CMK (cell line): ENCODE measurements at regions not wholly inside any gene's neighbourhood (a gene's known extent, or its start where the extent isn't known, plus 50 kb on each side); places are given as distances from the start of the nearest gene placed in this dataset.
"Not testable (repeated sequence)": the region's sequence is repeated elsewhere in the genome, so short reads cannot be mapped to it uniquely, and the experiment has no call there.

Experiments
- DNase-seq: peaks from one replicate; pipeline ENCODE4 v3.0.0-alpha.2; 2010; ENCODE audit warnings: low read depth

GRCh38 chr9:29220596-29221251 lies 1647.4 kb upstream of the C9orf72 start:
- DNase-seq = no peak

GRCh38 chr9:29228558-29228957 lies 1655.3 kb upstream of the C9orf72 start:
- no peak for DNase-seq

GRCh38 chr9:29230931-29231330 lies 1657.7 kb upstream of the C9orf72 start:
- DNase-seq = no peak

GRCh38 chr9:29233193-29233592 lies 1659.9 kb upstream of the C9orf72 start:
- DNase-seq = no peak

GRCh38 chr9:29241320-29241719 lies 1668.0 kb upstream of the C9orf72 start:
- no peak for DNase-seq

- DNase-seq = no peak
Measured at GRCh38 chr9:29245351-29245750, 1672.1 kb upstream of the C9orf72 start.

- not testable (repeated sequence) for DNase-seq
Measured at GRCh38 chr9:29270400-29270799, 1697.1 kb upstream of the C9orf72 start.

GRCh38 chr9:29282121-29282520 lies 1708.8 kb upstream of the C9orf72 start:
- DNase-seq = no peak

- no peak for DNase-seq
Measured at GRCh38 chr9:29285818-29286217, 1712.5 kb upstream of the C9orf72 start.

GRCh38 chr9:29289365-29289764 lies 1716.1 kb upstream of the C9orf72 start:
- no peak for DNase-seq

- DNase-seq = no peak
Measured at GRCh38 chr9:29290516-29290915, 1717.2 kb upstream of the C9orf72 start.

GRCh38 chr9:29297592-29297991 lies 1724.3 kb upstream of the C9orf72 start:
- no peak for DNase-seq

GRCh38 chr9:29311221-29311620 lies 1737.9 kb upstream of the C9orf72 start:
- DNase-seq = no peak

- no peak for DNase-seq
Measured at GRCh38 chr9:29312327-29312726, 1739.0 kb upstream of the C9orf72 start.

- no peak for DNase-seq
Measured at GRCh38 chr9:29319736-29320513, 1746.6 kb upstream of the C9orf72 start.

- DNase-seq = no peak
Measured at GRCh38 chr9:29322240-29322639, 1749.0 kb upstream of the C9orf72 start.

GRCh38 chr9:29325894-29326293 lies 1752.6 kb upstream of the C9orf72 start:
- no peak for DNase-seq

GRCh38 chr9:29332789-29333188 lies 1759.5 kb upstream of the C9orf72 start:
- DNase-seq = no peak

- no peak for DNase-seq
Measured at GRCh38 chr9:29336281-29336680, 1763.0 kb upstream of the C9orf72 start.

- no peak for DNase-seq
Measured at GRCh38 chr9:29339387-29339786, 1766.1 kb upstream of the C9orf72 start.

GRCh38 chr9:29348999-29349398 lies 1775.7 kb upstream of the C9orf72 start:
- no peak for DNase-seq

- peak; percentile 26 for DNase-seq
Measured at GRCh38 chr9:29389421-29389820, 1816.1 kb upstream of the C9orf72 start.

GRCh38 chr9:29390859-29391258 lies 1817.6 kb upstream of the C9orf72 start:
- DNase-seq = no peak

- DNase-seq = peak; percentile 2
Measured at GRCh38 chr9:29393064-29393463, 1819.8 kb upstream of the C9orf72 start.
